Left renal pelvis (tissue), 4 donors: ENCODE measurements at regions not wholly inside any gene's neighbourhood (a gene's known extent, or its start where the extent isn't known, plus 50 kb on each side); places are given as distances from the start of the nearest gene placed in this dataset.
"Not testable (repeated sequence)": the region's sequence is repeated elsewhere in the genome, so short reads cannot be mapped to it uniquely, and the experiment has no call there.

Experiments used
- DNase-seq, 4 donors: peaks; one replicate each; pipeline ENCODE4 v3.0.0-alpha.2; 2013; ENCODE audit warnings: low read depth in 4 of 4, low spot score in 3 of 4

DNA sequence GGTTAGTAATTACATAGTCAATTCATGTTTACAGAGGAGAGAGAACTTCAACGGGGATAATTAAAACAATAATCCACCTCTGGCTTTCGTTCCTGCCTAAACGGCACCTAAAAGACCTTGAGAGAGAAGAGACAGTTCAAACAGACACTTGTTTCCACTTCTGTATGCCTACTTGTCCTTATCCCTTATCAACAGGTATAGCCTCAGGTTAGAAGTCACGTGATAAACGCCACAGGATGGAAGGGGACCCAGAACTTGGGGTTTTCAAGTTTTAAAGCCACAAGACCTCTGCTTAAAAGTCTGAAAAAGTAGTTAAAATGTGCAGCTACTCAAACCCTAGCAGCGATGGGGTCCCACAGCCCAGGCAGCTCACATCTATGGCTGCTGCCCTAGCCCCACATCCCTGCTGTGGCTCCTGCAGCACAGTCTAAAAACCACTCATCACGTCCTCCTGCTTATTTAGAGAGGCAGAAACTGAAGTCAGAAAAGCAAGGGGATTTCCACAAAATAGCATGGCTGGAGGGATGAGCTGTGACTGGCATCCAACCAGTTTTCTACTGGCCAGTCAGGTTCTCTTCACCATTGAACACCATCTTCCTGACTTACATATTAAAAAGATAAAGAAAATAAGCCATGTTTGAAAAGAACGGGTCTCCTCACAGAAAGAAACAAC, 51.2 kb upstream of the SEC16B start:
- no peak for DNase-seq

DNA sequence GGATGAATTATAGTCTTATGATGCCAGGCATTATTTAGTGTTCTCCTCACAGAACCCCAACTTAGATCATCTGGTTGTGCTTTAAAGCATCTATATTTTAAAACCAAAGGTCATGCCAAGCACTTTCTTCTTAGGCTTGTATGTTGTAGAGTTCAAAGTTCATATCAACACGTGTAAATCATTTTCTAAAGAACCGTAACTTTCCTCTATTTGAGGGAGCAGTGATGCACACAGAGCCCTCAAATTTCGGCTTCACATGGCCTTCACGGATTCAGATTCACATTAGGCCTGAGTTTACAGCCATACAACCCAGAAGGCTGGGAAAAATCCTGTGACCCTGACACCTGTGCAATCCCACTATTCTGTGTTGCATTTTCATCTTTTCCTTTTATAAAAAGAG, 52.1 kb upstream of the SEC16B start:
- no peak for DNase-seq

DNA sequence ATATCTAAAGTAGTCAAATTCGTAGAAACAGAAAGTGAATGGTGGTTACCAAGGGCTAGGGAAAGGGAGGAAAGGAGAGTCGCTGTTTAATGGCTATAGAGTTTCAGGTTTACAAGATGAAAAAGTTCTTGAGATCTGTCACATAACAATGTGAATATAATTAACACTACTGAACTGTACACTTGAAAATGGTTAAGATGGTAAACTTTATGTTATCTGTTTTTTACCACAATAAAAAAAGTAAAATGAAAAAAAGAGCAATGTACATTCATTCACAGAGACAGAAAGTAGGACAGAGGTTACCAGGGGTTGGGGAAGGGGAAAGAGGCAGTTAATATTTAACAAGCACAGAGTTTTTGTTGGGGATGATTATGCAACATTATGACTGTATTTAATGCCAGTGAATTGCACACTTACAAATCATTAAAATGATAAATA, 53.3 kb upstream of the SEC16B start:
- no peak for DNase-seq

DNA sequence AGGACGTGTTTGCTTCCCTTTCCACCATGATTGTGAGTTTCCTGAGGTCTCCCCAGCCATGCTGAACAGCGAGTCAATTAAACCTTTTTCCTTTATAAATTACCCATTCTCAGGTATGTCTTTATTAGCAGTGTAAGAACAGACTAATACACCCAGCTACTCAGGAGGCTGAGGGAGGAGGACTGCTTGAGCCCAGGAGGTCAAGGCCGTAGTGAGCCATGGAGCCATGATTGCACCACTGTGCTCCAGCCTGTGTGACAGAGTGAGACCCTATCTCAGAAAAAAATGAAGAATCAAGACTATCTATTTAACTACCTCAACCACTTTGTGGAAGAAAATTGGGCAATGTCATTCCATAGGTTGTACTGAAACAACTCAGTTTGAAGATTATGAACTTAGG, 54.6 kb upstream of the SEC16B start:
- DNase-seq: no peak

DNA sequence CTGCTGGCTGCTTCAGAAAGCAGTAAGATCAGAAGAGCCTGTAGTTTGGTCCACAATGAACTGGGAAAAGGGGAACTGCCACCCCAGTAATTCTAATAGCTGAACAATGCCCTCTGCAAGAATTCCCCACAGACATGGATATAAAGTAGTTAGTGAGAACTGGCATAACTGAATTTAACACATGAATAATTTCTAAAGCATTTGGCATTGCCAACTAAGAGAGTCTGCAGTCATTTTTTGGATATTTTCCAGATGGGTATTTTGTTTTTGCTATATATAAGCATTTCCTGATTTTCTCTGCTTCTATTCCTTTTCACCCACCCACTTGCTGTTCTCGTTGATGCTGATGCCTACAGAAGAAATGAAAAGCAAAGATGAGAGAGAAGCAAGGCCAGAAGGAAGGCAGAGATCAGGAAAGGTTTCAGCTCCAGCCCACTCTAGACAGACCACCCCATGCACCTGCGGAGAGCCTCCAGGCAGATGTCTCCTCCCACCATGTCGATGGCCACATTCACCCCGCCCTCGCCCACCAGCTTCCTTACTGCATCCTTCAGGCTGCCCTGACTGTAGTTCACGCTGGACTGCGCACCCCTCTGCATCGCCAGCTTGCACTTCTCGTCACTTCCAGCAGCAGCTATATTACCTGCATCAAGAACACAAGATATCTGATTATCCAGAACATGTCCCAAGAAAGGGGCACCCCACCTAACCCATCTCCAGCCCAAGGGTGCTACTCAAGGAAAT, 55.9 kb upstream of the SEC16B start:
- no peak for DNase-seq

DNA sequence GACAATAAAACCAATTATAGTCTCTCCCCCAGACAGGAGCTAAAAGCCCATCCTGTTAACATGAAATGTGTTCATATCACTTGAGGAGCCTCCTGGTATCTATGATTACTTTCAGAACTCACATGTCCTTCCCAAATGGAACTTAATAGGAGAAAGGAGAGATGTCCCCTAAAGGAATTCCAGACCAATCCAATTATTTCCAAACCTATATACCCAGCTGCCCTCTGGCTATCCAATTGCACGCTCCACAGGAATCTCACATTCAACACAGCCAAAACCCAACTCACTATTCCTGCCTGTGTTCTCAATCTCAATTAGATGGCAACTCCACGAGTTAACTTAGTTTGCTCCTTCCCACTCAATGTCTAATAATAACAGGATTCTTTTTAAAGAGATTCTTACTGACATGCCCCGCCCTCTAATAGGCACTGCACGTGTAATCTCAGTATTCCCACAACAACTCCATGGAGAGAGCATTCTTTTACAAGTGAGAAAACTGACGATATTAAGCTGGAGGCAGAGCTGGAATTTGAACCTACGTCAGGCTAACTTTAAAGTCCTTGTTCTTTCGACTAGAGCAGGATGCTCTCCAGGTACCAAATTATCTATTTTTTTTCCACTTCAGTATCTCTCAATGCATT, 59.1 kb upstream of the SEC16B start:
- DNase-seq: no peak

DNA sequence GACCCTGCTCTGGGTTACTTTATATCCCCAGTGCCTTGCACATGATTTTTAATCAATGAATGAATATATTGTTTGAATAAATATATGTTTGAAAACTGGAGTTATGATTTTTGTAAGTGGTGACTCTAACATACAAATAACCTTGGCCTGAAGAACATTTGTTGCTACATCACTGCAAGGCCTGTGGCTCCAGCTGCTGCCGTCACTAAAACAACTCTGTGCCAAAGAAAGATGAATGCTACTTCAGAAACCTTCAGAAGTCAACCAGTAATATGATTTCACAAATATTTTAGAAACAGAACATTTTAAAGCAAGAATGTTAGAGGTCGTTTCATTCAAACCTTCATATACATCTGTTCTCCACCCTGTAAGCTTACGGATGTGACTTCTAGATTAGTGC, 60.6 kb upstream of the SEC16B start:
- no peak for DNase-seq

DNA sequence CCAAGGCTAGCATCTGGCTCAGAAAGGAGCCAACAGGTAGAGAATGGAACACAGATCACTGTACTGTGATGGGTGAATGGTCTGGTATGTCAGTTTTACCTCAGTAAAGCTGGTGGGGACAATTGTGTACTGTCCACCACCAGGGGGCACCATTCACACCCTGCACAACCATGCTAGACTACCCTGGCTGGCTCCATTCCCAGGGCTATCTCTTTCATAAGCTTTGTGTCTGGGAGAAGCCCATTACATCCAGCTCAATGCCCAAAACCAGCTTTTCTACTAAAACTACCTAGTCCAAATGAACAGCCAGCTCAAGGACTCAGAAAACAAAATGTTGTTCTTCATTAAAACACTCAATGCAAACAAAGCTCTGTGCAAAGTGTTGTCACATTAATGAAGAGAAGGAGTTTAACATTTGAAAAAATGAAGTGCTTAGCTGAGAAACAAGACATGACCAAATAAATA, 62.0 kb upstream of the RASAL2 start:
- peak; percentile 52 to 70 (median 66) for DNase-seq

DNA sequence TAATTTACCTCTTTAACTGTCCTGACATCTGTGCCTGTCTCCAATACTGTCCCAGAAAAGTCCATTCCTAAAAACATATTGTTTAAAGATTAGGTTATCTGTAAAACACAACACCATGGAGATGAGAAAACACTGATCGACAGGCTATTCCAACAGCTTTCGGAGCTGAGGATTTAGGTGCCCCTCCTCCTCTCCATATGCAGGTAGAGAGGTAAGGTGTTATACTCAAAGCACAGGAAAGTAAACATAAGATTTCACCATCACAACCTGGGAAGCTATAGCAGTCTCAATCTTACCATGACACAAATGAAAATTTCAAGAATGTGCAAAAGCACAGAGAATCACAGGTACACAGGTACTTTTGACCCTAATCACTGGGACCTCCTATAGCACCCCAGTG, 60.9 kb upstream of the RASAL2 start:
- no peak for DNase-seq

DNA sequence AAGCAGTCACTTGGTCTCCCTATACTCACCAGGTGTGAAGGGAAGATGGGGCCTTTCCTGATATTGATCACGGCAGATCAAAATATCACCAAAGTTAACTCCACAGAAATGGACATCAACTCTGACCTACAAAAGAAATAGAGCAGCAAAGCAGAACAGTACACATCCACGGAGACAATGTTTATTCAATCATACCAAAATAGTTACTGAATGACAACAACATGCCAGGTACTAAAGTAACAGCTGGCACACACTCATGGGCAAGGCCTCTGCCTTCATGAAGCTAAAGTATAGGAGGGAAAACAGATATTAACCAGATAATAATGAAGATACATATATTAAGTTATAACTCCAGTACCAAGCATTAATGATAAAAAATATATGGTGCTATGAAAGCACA, 59.2 kb upstream of the RASAL2 start:
- no peak for DNase-seq

DNA sequence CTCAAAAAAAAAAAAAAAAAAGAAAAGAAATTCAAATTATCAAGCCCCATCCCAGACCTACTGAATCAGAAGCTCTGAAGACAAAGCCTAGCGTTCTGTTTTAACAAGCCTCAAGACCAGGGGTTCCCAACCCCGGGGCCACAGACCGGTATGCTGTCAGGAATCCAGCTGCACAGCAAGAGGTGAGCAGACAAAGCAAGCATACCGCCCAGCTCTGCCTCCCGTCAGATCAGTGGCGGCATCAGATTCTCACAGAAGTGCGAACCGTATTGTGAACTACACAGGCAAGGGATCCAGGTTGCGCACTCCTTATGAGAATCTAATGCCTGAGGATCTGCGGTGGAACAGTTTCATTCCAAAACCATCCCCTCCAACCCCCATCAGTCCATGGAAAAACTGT, 57.8 kb upstream of the RASAL2 start:
- no peak for DNase-seq

DNA sequence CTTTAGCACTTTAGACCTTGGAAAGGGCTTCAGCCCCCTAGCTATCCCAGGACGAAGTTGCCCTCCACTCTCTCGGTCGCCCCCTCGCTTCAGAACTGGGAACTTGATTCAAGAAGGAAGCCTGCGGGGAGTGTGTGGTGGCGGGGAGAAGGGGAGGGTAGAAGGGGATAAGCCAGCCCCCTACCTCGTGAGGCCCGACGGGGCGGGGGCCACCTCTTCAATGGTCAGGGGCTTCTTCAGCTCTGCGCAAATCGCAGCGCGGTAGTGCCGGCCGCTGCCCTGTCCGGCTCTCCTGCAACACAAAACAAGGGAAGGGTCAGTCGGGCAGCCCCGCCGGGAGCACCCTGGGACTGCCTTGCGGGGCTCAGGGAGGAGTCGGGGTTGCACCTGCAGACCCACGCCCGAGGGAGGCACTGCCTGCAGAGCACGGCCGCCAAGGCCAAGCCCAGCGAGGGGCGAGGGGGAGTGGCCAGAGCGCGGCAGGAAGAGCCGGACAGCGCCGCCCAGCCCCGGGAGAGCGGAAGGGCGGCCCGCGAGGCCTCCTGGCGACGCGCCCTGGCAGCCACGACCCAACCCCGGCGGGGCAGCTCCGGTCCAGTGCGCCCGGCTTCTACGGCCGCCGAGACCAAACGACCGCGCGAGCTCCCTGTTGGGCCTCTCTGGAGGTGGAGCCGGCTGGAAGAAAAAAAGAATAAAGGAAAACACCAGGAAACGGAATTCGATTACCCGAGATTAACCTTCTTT, 56.2 kb upstream of the RASAL2 start:
- DNase-seq: peak in 2 of 4 donors; percentile 64 to 69

DNA sequence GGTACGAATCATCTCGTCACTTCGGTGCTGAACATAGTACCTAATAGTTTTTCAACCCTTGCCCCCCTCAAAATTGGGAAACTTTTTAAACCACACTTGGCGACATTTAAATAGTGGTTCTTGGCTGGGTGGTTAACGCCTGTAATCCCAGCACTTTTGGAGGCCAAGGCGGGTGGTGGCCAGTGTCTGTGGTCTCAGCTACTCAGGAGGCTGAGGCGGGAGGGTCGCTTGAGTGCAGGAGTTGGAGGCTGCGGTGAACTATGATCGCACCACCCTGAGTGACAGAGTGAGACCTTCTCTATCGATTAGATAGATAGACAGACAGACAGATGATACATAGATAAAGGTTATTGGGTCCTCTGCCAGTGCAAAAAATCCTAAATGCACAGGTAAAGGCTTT, 55.5 kb upstream of the RASAL2 start:
- DNase-seq: no peak

DNA sequence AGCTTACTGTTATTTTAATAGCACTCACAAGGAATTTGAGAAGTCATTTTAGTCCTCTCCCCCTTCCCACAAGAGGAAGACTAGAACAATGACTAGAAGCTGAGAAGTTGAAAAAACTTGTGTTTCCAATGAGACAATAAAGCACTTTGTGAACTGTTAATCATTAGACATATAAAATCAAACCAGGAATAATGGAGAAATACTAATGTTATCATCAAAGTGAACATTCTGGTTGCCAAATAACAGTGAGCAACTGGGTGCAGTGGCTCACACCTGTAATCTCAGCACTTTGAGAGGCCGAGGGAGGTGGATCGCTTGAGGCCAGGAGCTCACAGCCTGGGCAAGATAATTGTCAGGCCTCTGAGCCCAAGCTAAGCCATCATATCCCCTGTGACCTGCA, 54.0 kb upstream of the RASAL2 start:
- no peak for DNase-seq

DNA sequence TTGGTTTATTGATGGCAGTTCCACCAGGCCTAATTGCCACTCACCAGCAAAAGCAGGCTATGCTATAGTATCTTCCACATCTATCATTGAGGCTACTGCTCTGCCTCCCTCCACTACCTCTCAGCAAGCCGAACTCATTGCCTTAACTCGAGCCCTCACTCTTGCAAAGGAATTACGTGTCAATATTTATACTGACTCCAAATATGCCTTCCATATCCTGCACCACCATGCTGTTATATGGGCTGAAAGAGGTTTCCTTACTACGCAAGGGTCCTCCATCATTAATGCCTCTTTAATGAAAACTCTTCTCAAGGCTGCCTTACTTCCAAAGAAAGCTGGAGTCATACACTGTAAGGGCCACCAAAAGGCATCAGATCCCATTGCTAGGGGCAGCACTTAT, 50.0 kb upstream of the RASAL2 start:
- not testable (repeated sequence) for DNase-seq
